HCT116 (cell line): ENCODE measurements at regions not wholly inside any gene's neighbourhood (a gene's known extent, or its start where the extent isn't known, plus 50 kb on each side); places are given as distances from the start of the nearest gene placed in this dataset.

ENCODE experiments used
- ATAC-seq: fragments of 200-7000 bp; cut with Tn5 transposase; 2 replicates; pipeline ENCODE4 v1.9.1; 2020; ENCODE audit warnings: mild to moderate bottlenecking, moderate library complexity
- BruUV-seq: library from RNA; stranded (reverse); fragments of 400-500 nt; replicated peaks from 2 replicates; lab custom pipeline; 2021; lab: Mats Ljungman, UMichigan
- CTCF ChIA-PET: fragments of 300-600 bp; sonication (Branson Sonifier 250); formaldehyde crosslinking; loops from one replicate; lab custom pipeline; 2021; ENCODE audit warnings: antibody characterized with exemption; lab: Charles Lee
- POLR2A ChIA-PET: fragments of 300-600, 350-600 bp; sonication (Branson Sonifier 250); formaldehyde crosslinking; loops from one replicate; lab custom pipeline; 2021; ENCODE audit warnings: antibody characterized with exemption; lab: Charles Lee
- RAD21 ChIA-PET, 2 experiments: fragments of 300-600 bp; sonication (Branson Sonifier 250); formaldehyde crosslinking; loops; one replicate each; lab custom pipeline; 2023; ENCODE audit warnings: low total read pairs in 2 of 2; ENCODE audit not compliant: uncharacterized antibody in 2 of 2, unreplicated experiment in 2 of 2, low non-redundant PET in 1 of 2; lab: Charles Lee
- DNase-seq: peaks from one replicate; pipeline ENCODE4 v3.0.0-alpha.2; 2010; ENCODE audit warnings: low read depth, low spot score
- H2AFZ ChIP-seq: fragments of 200-600 bp; shearing (Covaris generic), sonication (generic); 2 replicates; pipeline ENCODE4 v1.6.1; 2017; ENCODE audit warnings: low read depth, mixed run types, mixed read lengths, antibody characterized with exemption, low read length; ENCODE audit not compliant: poor library complexity, severe bottlenecking
- H3K27ac ChIP-seq: 2 replicates; pipeline ENCODE4 v1.5.1; 2012; ENCODE audit warnings: low read depth, low read length
- H3K27me3 ChIP-seq: fragments of 200-600 bp; sonication (generic); 2 replicates; pipeline ENCODE4 v1.6.1; 2016; ENCODE audit warnings: mixed run types, low read length, mixed read lengths; ENCODE audit not compliant: insufficient read depth
- H3K36me3 ChIP-seq, 2 experiments: fragments of 200-500 bp in 1 of 2; fragments of 200-600 bp in 1 of 2; sonication (Bioruptor generic) in 1 of 2; sonication (generic) in 1 of 2; 2 replicates each; pipeline versions ENCODE4 v1.5.1 to v1.6.1; 2014 to 2016; ENCODE audit warnings: low read length in 2 of 2, inconsistent platforms in 1 of 2, mixed read lengths in 1 of 2, mixed run types in 1 of 2; ENCODE audit not compliant: insufficient read depth in 2 of 2, control insufficient read depth in 1 of 2
- H3K4me1 ChIP-seq, 2 experiments: fragments of 200-600 bp in 1 of 2; sonication (generic) in 1 of 2; 2 replicates each; pipeline versions ENCODE4 v1.5.1 to v1.6.1; 2012 to 2017; ENCODE audit warnings: low read length in 2 of 2, inconsistent platforms in 1 of 2, mild to moderate bottlenecking in 1 of 2, mixed read lengths in 1 of 2, mixed run types in 1 of 2, moderate library complexity in 1 of 2; ENCODE audit not compliant: insufficient read depth in 2 of 2, control insufficient read depth in 1 of 2
- H3K4me2 ChIP-seq: fragments of 200-600 bp; sonication (generic); 2 replicates; pipeline ENCODE4 v1.6.1; 2017; ENCODE audit warnings: mixed run types, low read length, mixed read lengths
- H3K4me3 ChIP-seq, 2 experiments: fragments of 200-600 bp in 1 of 2; sonication (generic) in 1 of 2; replicated peaks in 1 of 2; 2 replicates each; pipeline ENCODE4 v1.5.1; 2011 to 2016; ENCODE audit warnings: low read length in 2 of 2, control low read depth in 1 of 2, low read depth in 1 of 2, mild to moderate bottlenecking in 1 of 2, mixed read lengths in 1 of 2, mixed run types in 1 of 2
- H3K79me2 ChIP-seq: fragments of 200-600 bp; sonication (generic); 2 replicates; pipeline ENCODE4 v1.6.1; 2017; ENCODE audit warnings: mild to moderate bottlenecking, mixed run types, low read length, moderate library complexity, mixed read lengths; ENCODE audit not compliant: insufficient read depth
- H3K9ac ChIP-seq: fragments of 200-600 bp; sonication (generic); 2 replicates; pipeline ENCODE4 v1.6.1; 2016; ENCODE audit warnings: low read length, mixed read lengths
- H3K9me2 ChIP-seq: fragments of 200-600 bp; sonication (generic), shearing (Covaris generic); 2 replicates; pipeline ENCODE4 v1.6.1; 2017; ENCODE audit warnings: mixed run types, mild to moderate bottlenecking, moderate library complexity; ENCODE audit not compliant: insufficient read depth
- H3K9me3 ChIP-seq, 2 experiments: fragments of 200-500 bp in 1 of 2; fragments of 200-600 bp in 1 of 2; sonication (Bioruptor generic) in 1 of 2; sonication (generic) in 1 of 2; 2 replicates each; pipeline ENCODE4 v1.6.1; 2014 to 2017; ENCODE audit warnings: low read length in 2 of 2, mixed read lengths in 2 of 2, inconsistent platforms in 1 of 2, low read depth in 1 of 2, mild to moderate bottlenecking in 1 of 2, mixed run types in 1 of 2, moderate library complexity in 1 of 2; ENCODE audit not compliant: control insufficient read depth in 1 of 2, insufficient read depth in 1 of 2
- H4K20me1 ChIP-seq: fragments of 200-600 bp; sonication (generic), shearing (Covaris generic); 2 replicates; pipeline ENCODE4 v1.6.1; 2017; ENCODE audit warnings: mixed run types, mild to moderate bottlenecking, moderate library complexity; ENCODE audit not compliant: insufficient read depth
- EGR1 ChIP-seq: IDR thresholded peaks from 2 replicates; pipeline ENCODE4 v1.6.1; 2012; ENCODE audit warnings: low read depth
- EZH2 ChIP-seq: fragments of 200-600 bp; sonication (generic); IDR thresholded peaks from 2 replicates; pipeline ENCODE4 v1.6.1; 2017; ENCODE audit warnings: antibody characterized with exemption, mixed run types
- EZH2phosphoT487 ChIP-seq: fragments of 200-600 bp; IDR thresholded peaks from 2 replicates; pipeline ENCODE4 v1.6.1; 2018; ENCODE audit warnings: antibody characterized with exemption, borderline replicate concordance
- FOSL1 ChIP-seq: IDR thresholded peaks from 2 replicates; pipeline ENCODE4 v1.6.1; 2012; ENCODE audit warnings: low read depth
- POLR2A ChIP-seq: IDR thresholded peaks from 2 replicates; pipeline ENCODE4 v1.7.0; 2011; ENCODE audit warnings: borderline replicate concordance; ENCODE audit not compliant: insufficient read depth, insufficient read length; ENCODE audit errors: extremely low read depth
- SIN3A ChIP-seq: IDR thresholded peaks from 2 replicates; pipeline ENCODE4 v1.6.1; 2012; ENCODE audit warnings: low read depth
- SP1 ChIP-seq: IDR thresholded peaks from 2 replicates; pipeline ENCODE4 v1.6.1; 2012; ENCODE audit warnings: low read depth
- SRF ChIP-seq: IDR thresholded peaks from 2 replicates; pipeline ENCODE4 v1.6.1; 2012; ENCODE audit warnings: low read depth
- intact Hi-C: fragments of 100-400 bp; cut with micrococcal nuclease; formaldehyde crosslinking; loops from 2 replicates; pipeline ENCODE4 v1.10.0; 2022
- TF ChIP-seq, protein P1 (sequence below): IDR thresholded peaks from 2 replicates; pipeline ENCODE4 v1.6.1; 2012
- TF ChIP-seq, protein P2 (sequence below), 3 experiments: fragments of 200-600 bp in 1 of 3; sonication (generic) in 1 of 3; IDR thresholded peaks in 2 of 3; conservative IDR thresholded peaks in 1 of 3; 2 replicates each; pipeline ENCODE4 v1.5.1; 2012 to 2017; ENCODE audit warnings: low read depth in 2 of 3, low read length in 2 of 3, antibody characterized with exemption in 1 of 3, borderline replicate concordance in 1 of 3, control low read depth in 1 of 3, mild to moderate bottlenecking in 1 of 3, mixed read lengths in 1 of 3, mixed run types in 1 of 3, moderate library complexity in 1 of 3; ENCODE audit not compliant: insufficient read depth in 1 of 3
- TF ChIP-seq, protein P3 (sequence below): IDR thresholded peaks from 2 replicates; pipeline ENCODE4 v1.6.1; 2012

DNA sequence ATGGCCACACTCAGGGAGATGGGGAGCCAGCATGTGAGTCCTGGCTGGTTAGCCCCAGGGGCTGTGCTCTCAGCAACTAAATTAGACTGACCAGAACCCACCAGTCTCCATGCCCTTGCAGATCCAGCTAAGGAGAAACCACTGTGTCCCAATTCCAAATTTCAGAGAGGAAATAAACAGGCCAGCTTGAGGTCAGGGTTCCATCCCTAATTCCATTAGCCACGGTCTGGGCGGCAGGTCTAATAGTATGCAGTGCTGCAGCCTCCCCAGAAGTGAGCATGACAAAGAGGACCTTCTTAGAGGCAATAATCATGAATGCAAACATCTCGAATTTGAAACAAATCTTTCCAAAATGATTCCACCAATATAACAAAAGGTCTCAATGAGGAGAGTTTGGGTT, 671.2 kb downstream of the BCL11A start:
- BruUV-seq = no TSS peak
- DNase-seq = no peak
- H3K4me2 ChIP-seq = no peak overlapping the region
- no peaks in the 10 kb centered on the region for H3K9me3 ChIP-seq
- no peaks in the 10 kb centered on the region for H3K4me1 ChIP-seq
- H3K9ac ChIP-seq = no peak overlapping the region
- intact Hi-C loops = no loop called here
- ATAC-seq = no peak
- no peaks in the 10 kb centered on the region for H3K79me2 ChIP-seq
- H2AFZ ChIP-seq = no peak overlapping the region
- ChIA-PET POLR2A (no interaction called here), CTCF (no interaction called here), RAD21 (no interaction called here)
- H3K36me3 ChIP-seq = no peaks in the 10 kb centered on the region
- H4K20me1 ChIP-seq = no peaks in the 10 kb centered on the region
- TF ChIP-seq SIN3A (no peak), SRF (no peak), SP1 (no peak), EZH2 (no peak), POLR2A (no peak), EGR1 (no peak), FOSL1 (no peak), EZH2phosphoT487 (no peak)
- TF ChIP-seq, protein P1, sequence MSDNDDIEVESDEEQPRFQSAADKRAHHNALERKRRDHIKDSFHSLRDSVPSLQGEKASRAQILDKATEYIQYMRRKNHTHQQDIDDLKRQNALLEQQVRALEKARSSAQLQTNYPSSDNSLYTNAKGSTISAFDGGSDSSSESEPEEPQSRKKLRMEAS = no peak
- TF ChIP-seq, protein P2, sequence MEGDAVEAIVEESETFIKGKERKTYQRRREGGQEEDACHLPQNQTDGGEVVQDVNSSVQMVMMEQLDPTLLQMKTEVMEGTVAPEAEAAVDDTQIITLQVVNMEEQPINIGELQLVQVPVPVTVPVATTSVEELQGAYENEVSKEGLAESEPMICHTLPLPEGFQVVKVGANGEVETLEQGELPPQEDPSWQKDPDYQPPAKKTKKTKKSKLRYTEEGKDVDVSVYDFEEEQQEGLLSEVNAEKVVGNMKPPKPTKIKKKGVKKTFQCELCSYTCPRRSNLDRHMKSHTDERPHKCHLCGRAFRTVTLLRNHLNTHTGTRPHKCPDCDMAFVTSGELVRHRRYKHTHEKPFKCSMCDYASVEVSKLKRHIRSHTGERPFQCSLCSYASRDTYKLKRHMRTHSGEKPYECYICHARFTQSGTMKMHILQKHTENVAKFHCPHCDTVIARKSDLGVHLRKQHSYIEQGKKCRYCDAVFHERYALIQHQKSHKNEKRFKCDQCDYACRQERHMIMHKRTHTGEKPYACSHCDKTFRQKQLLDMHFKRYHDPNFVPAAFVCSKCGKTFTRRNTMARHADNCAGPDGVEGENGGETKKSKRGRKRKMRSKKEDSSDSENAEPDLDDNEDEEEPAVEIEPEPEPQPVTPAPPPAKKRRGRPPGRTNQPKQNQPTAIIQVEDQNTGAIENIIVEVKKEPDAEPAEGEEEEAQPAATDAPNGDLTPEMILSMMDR (IDR thresholded peaks at IDR 0.05 in 2 of 3, conservative IDR thresholded peaks at IDR 0.05 in 1 of 3; ENCODE audit: borderline replicate concordance in 1 of 3, insufficient read depth in 1 of 3, low read depth in 2 of 3, low read length in 2 of 3) = no peak
- TF ChIP-seq, protein P3, sequence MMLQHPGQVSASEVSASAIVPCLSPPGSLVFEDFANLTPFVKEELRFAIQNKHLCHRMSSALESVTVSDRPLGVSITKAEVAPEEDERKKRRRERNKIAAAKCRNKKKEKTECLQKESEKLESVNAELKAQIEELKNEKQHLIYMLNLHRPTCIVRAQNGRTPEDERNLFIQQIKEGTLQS = no peak
- no peak overlapping the region for H3K27ac ChIP-seq
- 0 out of 2 replicates have a peak, but pooled peaks cover 3% of the 10 kb centered on the region for H3K27me3 ChIP-seq
- no peaks in the 10 kb centered on the region for H3K9me2 ChIP-seq
- H3K4me3 ChIP-seq = no peak overlapping the region
